Caco-2 (cell line): ENCODE measurements at regions not wholly inside any gene's neighbourhood (a gene's known extent, or its start where the extent isn't known, plus 50 kb on each side); places are given as distances from the start of the nearest gene placed in this dataset.

Experiments used
- BruUV-seq: library from RNA; stranded (reverse); fragments of 400-500 nt; replicated peaks from 2 replicates; lab custom pipeline; 2021; lab: Mats Ljungman, UMichigan
- CTCF ChIA-PET: fragments of 300-600 bp; sonication (Branson Sonifier 250); formaldehyde crosslinking; loops from one replicate; lab custom pipeline; 2022; ENCODE audit warnings: antibody characterized with exemption; lab: Charles Lee
- POLR2A ChIA-PET: fragments of 300-600 bp; sonication (Branson Sonifier 250); formaldehyde crosslinking; loops from one replicate; lab custom pipeline; 2022; ENCODE audit warnings: antibody characterized with exemption; lab: Charles Lee
- DNase-seq, 2 experiments: peaks; one replicate each; pipeline versions ENCODE4 v3.0.0 to v3.0.0-alpha.2; 2020 to 2022
- H3K27me3 ChIP-seq: replicated peaks from 2 replicates; pipeline ENCODE4 v1.6.0; 2011; ENCODE audit warnings: low read length; ENCODE audit not compliant: control insufficient read depth, insufficient read depth
- H3K36me3 ChIP-seq: 2 replicates; pipeline ENCODE4 v1.5.1; 2011; ENCODE audit warnings: low read length; ENCODE audit not compliant: control insufficient read depth, insufficient read depth
- H3K4me1 ChIP-seq: fragments of 250-450 bp; sonication (Bioruptor Pico); 2 replicates; pipeline ENCODE4 v1.5.1; 2020; ENCODE audit warnings: mild to moderate bottlenecking
- H3K4me3 ChIP-seq: 2 replicates; pipeline ENCODE4 v1.5.1; 2011; ENCODE audit warnings: low read depth, mild to moderate bottlenecking, control low read depth, low read length
- H3K9me3 ChIP-seq: fragments of 250-450 bp; sonication (Bioruptor Pico); 2 replicates; pipeline ENCODE4 v1.5.1; 2020; ENCODE audit warnings: mild to moderate bottlenecking, moderate library complexity
- H3K27ac Mint-ChIP-seq: one replicate; pipeline ENCODE4 v1.8.0; 2022; ENCODE audit warnings: mixed read lengths; ENCODE audit not compliant: unreplicated experiment
- H3K27me3 Mint-ChIP-seq: one replicate; pipeline ENCODE4 v1.8.0; 2022; ENCODE audit warnings: mixed read lengths; ENCODE audit not compliant: insufficient read depth, unreplicated experiment
- H3K36me3 Mint-ChIP-seq: one replicate; pipeline ENCODE4 v1.8.0; 2022; ENCODE audit warnings: mild to moderate bottlenecking, mixed read lengths; ENCODE audit not compliant: insufficient read depth, unreplicated experiment
- H3K4me1 Mint-ChIP-seq: one replicate; pipeline ENCODE4 v1.8.0; 2022; ENCODE audit warnings: low read depth, mixed read lengths; ENCODE audit not compliant: unreplicated experiment
- H3K4me3 Mint-ChIP-seq: one replicate; pipeline ENCODE4 v1.8.0; 2022; ENCODE audit warnings: mild to moderate bottlenecking, moderate library complexity, mixed read lengths; ENCODE audit not compliant: unreplicated experiment
- H3K9me3 Mint-ChIP-seq: one replicate; pipeline ENCODE4 v1.8.0; 2022; ENCODE audit warnings: mixed read lengths; ENCODE audit not compliant: unreplicated experiment
- intact Hi-C: fragments of 100-400 bp; cut with micrococcal nuclease; formaldehyde crosslinking; loops from one replicate; pipeline ENCODE4 v1.10.0; 2022; ENCODE audit not compliant: unreplicated experiment
- TF ChIP-seq, protein P1 (sequence below), 2 experiments: fragments of 200-600 bp in 1 of 2; IDR thresholded peaks; 1 replicate in 1 of 2; 2 replicates in 1 of 2; pipeline versions ENCODE4 v1.5.1 to v1.8.0; 2011 to 2022; ENCODE audit warnings: antibody characterized with exemption in 1 of 2, control low read depth in 1 of 2, inconsistent platforms in 1 of 2, low read depth in 1 of 2, low read length in 1 of 2, mild to moderate bottlenecking in 1 of 2, moderate library complexity in 1 of 2; ENCODE audit not compliant: insufficient read depth in 1 of 2, severe bottlenecking in 1 of 2, unreplicated experiment in 1 of 2

DNA sequence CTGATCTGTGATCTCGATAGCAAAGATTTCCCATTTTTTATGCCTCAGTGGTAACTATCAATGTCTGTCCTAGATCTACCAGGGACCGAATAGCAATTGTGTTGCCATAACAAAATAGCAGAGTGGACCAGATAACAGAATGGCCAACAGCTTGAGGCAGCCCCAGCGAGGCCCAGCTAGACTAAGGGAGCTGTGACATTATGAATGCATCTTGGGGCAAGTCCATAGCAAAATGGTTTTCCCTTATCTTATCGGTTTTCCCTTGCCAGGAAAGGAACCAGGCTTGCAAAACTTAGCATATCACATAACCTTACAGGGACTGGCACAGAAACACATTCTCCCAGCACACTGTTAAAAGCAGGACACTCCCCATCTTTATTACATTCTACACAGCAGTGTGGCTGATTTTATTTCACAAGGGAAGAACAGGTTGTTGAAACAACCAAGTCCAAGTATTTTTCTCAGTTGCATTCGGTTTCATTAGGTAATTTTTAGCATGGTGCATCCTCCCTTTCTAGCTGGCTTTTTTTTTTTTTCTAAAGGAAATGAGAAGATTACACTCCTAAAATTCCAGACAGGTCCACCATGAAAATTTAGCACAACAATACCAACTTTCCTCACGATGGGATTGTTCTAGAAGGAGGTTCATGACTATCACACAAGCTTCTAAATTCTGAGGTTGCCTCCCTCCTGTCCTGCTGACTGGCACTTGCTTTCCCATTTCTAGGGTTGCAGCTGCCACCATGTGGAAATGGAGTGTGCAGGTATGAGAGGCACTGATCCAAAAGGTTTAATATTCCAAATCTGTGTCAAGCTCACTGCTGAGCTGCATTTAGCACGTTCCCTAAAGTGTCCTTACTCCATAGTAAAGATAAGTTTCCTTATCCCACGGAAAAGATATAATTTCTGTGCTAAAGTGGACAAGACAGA, 97.0 kb upstream of the SLC35G4 start:
- H3K4me3 ChIP-seq, result no peak overlapping the region
- CTCF ChIA-PET, result interaction anchor here (0.6 to 1.6 kb wide), 4 partner anchors 11 to 202 kb away, joined by 3 to 12 read pairs (median 8); no protein-coding TSS in a partner anchor
- Mint-ChIP-seq H3K36me3 (no peaks in the 10 kb centered on the region), H3K4me3 (no peak overlapping the region), H3K4me1 (no peaks in the 10 kb centered on the region), H3K27me3 (no peaks in the 10 kb centered on the region), H3K27ac (no peak overlapping the region), H3K9me3 (peaks cover 13% of the 10 kb centered on the region)
- no peaks in the 10 kb centered on the region for H3K9me3 ChIP-seq
- intact Hi-C loops, result loop anchor here (1.0 to 10.0 kb wide), 2 partner anchors 108 to 202 kb away; no protein-coding TSS in a partner anchor
- BruUV-seq, result no TSS peak
- DNase-seq, result peak; percentile 49 to 52
- POLR2A ChIA-PET, result no interaction called here
- H3K27me3 ChIP-seq, result no peaks in the 10 kb centered on the region
- TF ChIP-seq, protein P1, sequence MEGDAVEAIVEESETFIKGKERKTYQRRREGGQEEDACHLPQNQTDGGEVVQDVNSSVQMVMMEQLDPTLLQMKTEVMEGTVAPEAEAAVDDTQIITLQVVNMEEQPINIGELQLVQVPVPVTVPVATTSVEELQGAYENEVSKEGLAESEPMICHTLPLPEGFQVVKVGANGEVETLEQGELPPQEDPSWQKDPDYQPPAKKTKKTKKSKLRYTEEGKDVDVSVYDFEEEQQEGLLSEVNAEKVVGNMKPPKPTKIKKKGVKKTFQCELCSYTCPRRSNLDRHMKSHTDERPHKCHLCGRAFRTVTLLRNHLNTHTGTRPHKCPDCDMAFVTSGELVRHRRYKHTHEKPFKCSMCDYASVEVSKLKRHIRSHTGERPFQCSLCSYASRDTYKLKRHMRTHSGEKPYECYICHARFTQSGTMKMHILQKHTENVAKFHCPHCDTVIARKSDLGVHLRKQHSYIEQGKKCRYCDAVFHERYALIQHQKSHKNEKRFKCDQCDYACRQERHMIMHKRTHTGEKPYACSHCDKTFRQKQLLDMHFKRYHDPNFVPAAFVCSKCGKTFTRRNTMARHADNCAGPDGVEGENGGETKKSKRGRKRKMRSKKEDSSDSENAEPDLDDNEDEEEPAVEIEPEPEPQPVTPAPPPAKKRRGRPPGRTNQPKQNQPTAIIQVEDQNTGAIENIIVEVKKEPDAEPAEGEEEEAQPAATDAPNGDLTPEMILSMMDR (IDR thresholded peaks at IDR 0.05; ENCODE audit: insufficient read depth in 1 of 2, low read depth in 1 of 2, low read length in 1 of 2, severe bottlenecking in 1 of 2, unreplicated experiment in 1 of 2), result peak in 1 of 2 experiments; percentile 61
- no peaks in the 10 kb centered on the region for H3K36me3 ChIP-seq
- peaks cover 4% of the 10 kb centered on the region; the same call in 1 of the 2 replicates for H3K4me1 ChIP-seq

DNA sequence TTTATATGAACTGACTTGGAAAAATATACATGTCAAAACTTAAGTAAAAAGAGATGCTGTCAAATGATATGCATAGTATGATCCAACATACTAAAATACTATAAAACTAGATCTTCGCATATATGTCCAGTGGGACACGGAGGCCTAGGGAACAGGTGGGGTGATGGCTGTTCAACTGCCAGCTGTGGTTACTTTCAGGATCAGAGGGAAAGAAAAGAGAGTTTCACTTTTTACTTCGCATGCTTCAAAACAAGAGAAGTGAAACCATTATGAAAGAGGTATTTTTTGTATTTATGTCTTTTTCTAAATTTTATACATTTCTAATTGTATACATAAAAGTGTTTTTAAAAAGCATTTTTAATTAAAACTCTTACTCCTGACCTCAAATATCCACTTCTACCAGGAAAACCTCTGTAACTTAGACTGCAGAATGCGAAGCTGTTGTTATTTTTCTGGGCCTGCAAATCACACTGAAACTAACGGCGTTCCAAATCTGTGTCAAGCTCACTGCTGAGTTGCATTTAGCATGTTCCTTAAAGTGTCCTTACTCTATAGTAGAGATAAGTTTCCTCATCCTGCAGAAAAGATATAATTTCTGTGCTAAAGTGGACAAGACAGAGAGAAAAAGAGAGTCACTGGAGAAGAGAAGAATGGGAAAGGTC, 97.8 kb upstream of the SLC35G4 start:
- H3K27me3 Mint-ChIP-seq, result no peaks in the 10 kb centered on the region
- H3K9me3 ChIP-seq, result no peaks in the 10 kb centered on the region
- no TSS peak for BruUV-seq
- ChIA-PET POLR2A (no interaction called here), CTCF (interaction anchor here (1.6 kb wide), 1 partner anchor 201 kb away, joined by 12 read pairs; no protein-coding TSS in a partner anchor)
- H3K4me1 ChIP-seq, result peaks cover 4% of the 10 kb centered on the region; the same call in 1 of the 2 replicates
- DNase-seq, result no peak
- TF ChIP-seq, protein P1 (IDR thresholded peaks at IDR 0.05; ENCODE audit: insufficient read depth in 1 of 2, low read depth in 1 of 2, low read length in 1 of 2, severe bottlenecking in 1 of 2, unreplicated experiment in 1 of 2), result no peak
- no peaks in the 10 kb centered on the region for H3K36me3 ChIP-seq
- H3K4me1 Mint-ChIP-seq, result no peaks in the 10 kb centered on the region
- intact Hi-C loops, result loop anchor here (1.0 to 10.0 kb wide), 2 partner anchors 107 to 201 kb away; no protein-coding TSS in a partner anchor
- peaks cover 13% of the 10 kb centered on the region for H3K9me3 Mint-ChIP-seq
- no peaks in the 10 kb centered on the region for H3K36me3 Mint-ChIP-seq
- H3K4me3 Mint-ChIP-seq, result no peak overlapping the region
- H3K27ac Mint-ChIP-seq, result no peak overlapping the region
- H3K27me3 ChIP-seq, result no peaks in the 10 kb centered on the region
- no peak overlapping the region for H3K4me3 ChIP-seq

DNA sequence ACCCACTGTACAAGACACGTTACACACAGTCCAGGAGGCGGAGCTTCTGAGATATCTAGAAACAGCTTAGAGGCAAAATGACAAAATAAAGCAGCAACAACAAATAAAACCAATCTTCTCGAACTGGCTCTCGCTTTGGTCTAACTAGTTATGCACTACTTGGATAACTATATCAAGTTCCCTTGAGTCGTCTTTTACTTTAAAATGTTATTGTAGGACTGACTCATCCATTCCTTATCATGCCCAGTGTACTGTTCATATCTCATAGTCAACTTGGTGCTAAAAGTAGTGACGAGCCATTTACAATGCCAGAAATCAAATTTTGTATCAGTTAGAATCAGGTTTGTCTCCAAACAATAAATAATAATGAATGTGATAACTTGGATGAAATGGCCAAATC, 102.5 kb upstream of the SLC35G4 start:
- no peak overlapping the region for H3K27ac Mint-ChIP-seq
- Histone ChIP-seq H3K4me3 (no peak overlapping the region), H3K27me3 (no peaks in the 10 kb centered on the region), H3K4me1 (peaks cover 11% of the 10 kb centered on the region), H3K9me3 (no peaks in the 10 kb centered on the region), H3K36me3 (no peaks in the 10 kb centered on the region)
- no peaks in the 10 kb centered on the region for H3K9me3 Mint-ChIP-seq
- intact Hi-C loops, result no loop called here
- no peaks in the 10 kb centered on the region for H3K36me3 Mint-ChIP-seq
- no peak for DNase-seq
- ChIA-PET CTCF (no interaction called here), POLR2A (no interaction called here)
- H3K27me3 Mint-ChIP-seq, result no peaks in the 10 kb centered on the region
- TF ChIP-seq, protein P1 (IDR thresholded peaks at IDR 0.05; ENCODE audit: insufficient read depth in 1 of 2, low read depth in 1 of 2, low read length in 1 of 2, severe bottlenecking in 1 of 2, unreplicated experiment in 1 of 2), result no peak
- no TSS peak for BruUV-seq
- no peak overlapping the region for H3K4me3 Mint-ChIP-seq
- H3K4me1 Mint-ChIP-seq, result no peaks in the 10 kb centered on the region
